Common myeloid progenitor, CD34-positive (primary cell): ENCODE measurements at regions not wholly inside any gene's neighbourhood (a gene's known extent, or its start where the extent isn't known, plus 50 kb on each side); places are given as distances from the start of the nearest gene placed in this dataset.

Experiments used
- CTCF ChIA-PET: fragments of 350-600 bp; sonication (Branson Sonifier 250); formaldehyde crosslinking; loops from one replicate; lab custom pipeline; 2021; ENCODE audit warnings: antibody characterized with exemption; lab: Charles Lee
- POLR2A ChIA-PET: fragments of 350-600 bp; sonication (Branson Sonifier 250); formaldehyde crosslinking; loops from one replicate; lab custom pipeline; 2021; ENCODE audit warnings: antibody characterized with exemption; lab: Charles Lee
- DNase-seq, 3 donors: peaks; one replicate each; pipeline versions ENCODE4 v3.0.0 to v3.0.0-alpha.2; 2013
- H3K27ac ChIP-seq, 2 experiments: 1 replicate in 1 of 2; 2 replicates in 1 of 2; pipeline ENCODE4 v1.7.0; 2013; ENCODE audit warnings: inconsistent platforms in 2 of 2, low read length in 2 of 2, mild to moderate bottlenecking in 2 of 2, low read depth in 1 of 2, moderate library complexity in 1 of 2; ENCODE audit not compliant: severe bottlenecking in 2 of 2, insufficient read depth in 1 of 2, poor library complexity in 1 of 2
- H3K27me3 ChIP-seq, 5 experiments: replicated peaks in 2 of 5; 1 replicate in 3 of 5; 2 replicates in 2 of 5; pipeline versions ENCODE4 v1.6.1 to v1.7.0; 2013; ENCODE audit warnings: low read length in 4 of 5, mild to moderate bottlenecking in 2 of 5, moderate library complexity in 2 of 5, inconsistent platforms in 1 of 5; ENCODE audit not compliant: insufficient read depth in 5 of 5, control insufficient read depth in 4 of 5
- H3K36me3 ChIP-seq, 4 experiments: 1 replicate in 2 of 4; 2 replicates in 2 of 4; pipeline versions ENCODE4 v1.6.1 to v1.7.0; 2013; ENCODE audit warnings: low read length in 3 of 4, control low read depth in 1 of 4, mild to moderate bottlenecking in 1 of 4; ENCODE audit not compliant: control insufficient read depth in 4 of 4, insufficient read depth in 4 of 4
- H3K4me1 ChIP-seq, 4 experiments: 1 replicate in 3 of 4; 2 replicates in 1 of 4; pipeline versions ENCODE4 v1.6.1 to v1.7.1; 2013; ENCODE audit warnings: low read length in 3 of 4, mild to moderate bottlenecking in 3 of 4, control low read depth in 1 of 4, inconsistent platforms in 1 of 4, moderate library complexity in 1 of 4; ENCODE audit not compliant: control insufficient read depth in 4 of 4, insufficient read depth in 4 of 4; ENCODE audit errors: control extremely low read depth in 1 of 4
- H3K4me3 ChIP-seq, 7 experiments: 1 replicate in 4 of 7; 2 replicates in 3 of 7; pipeline versions ENCODE4 v1.5.1 to v1.7.0; 2013; ENCODE audit warnings: mild to moderate bottlenecking in 7 of 7, low read length in 6 of 7, moderate library complexity in 6 of 7, inconsistent platforms in 2 of 7, low read depth in 2 of 7, control low read depth in 1 of 7; ENCODE audit not compliant: insufficient read depth in 4 of 7, control insufficient read depth in 1 of 7; ENCODE audit errors: extremely low read depth in 1 of 7
- H3K9me3 ChIP-seq, 5 experiments: 1 replicate in 4 of 5; 2 replicates in 1 of 5; pipeline versions ENCODE4 v1.6.1 to v1.7.1; 2013; ENCODE audit warnings: low read length in 4 of 5, mild to moderate bottlenecking in 2 of 5, inconsistent platforms in 1 of 5, low read depth in 1 of 5, moderate library complexity in 1 of 5; ENCODE audit not compliant: control insufficient read depth in 4 of 5, insufficient read depth in 2 of 5; ENCODE audit errors: control extremely low read depth in 1 of 5
- WGBS: methylation state at CpG from one replicate; pipeline ENCODE4 v1.1.5; 2013; ENCODE audit not compliant: insufficient coverage; 5-methylcytosine and 5-hydroxymethylcytosine counted together

GRCh38 chr14:53519137-53519536 lies 366.0 kb upstream of the DDHD1 start:
- Histone ChIP-seq H3K4me3 (no peak overlapping the region), H3K27ac (no peak overlapping the region), H3K27me3 (no peaks in the 10 kb centered on the region), H3K9me3 (no peaks in the 10 kb centered on the region), H3K4me1 (peaks cover 0 to 23% (median 13%) of the 10 kb centered on the region in 4 experiments), H3K36me3 (no peaks in the 10 kb centered on the region)
- no peak for DNase-seq
- WGBS, result no CpG with 5 or more reads among the region's 1 CpG
- ChIA-PET POLR2A (no interaction called here), CTCF (no interaction called here)

- WGBS, result no CpG with 5 or more reads among the region's 2 CpGs
- POLR2A ChIA-PET, result no interaction called here
- no peak overlapping the region for H3K27ac ChIP-seq
These were observed 364.3 kb upstream of the DDHD1 start for GRCh38 chr14:53517270-53517960.

GRCh38 chr14:53516261-53516774 lies 363.2 kb upstream of the DDHD1 start:
- ChIA-PET POLR2A (no interaction called here), CTCF (interaction anchor here (0.9 kb wide), 1 partner anchor 10 kb away, joined by 4 read pairs; no protein-coding TSS in a partner anchor)
- Histone ChIP-seq H3K27ac (no peak overlapping the region), H3K4me1 (peaks cover 0 to 23% (median 13%) of the 10 kb centered on the region in 4 experiments), H3K4me3 (no peak overlapping the region), H3K9me3 (no peaks in the 10 kb centered on the region), H3K36me3 (no peaks in the 10 kb centered on the region), H3K27me3 (no peaks in the 10 kb centered on the region)
- no peak for DNase-seq
- WGBS, result no CpG with 5 or more reads among the region's 2 CpGs

More at GRCh38 chr14:53517270-53517960, 364.3 kb upstream of the DDHD1 start:
- CTCF ChIA-PET, result interaction anchor here (1.0 kb wide), 1 partner anchor 22 kb away, joined by 3 read pairs; no protein-coding TSS in a partner anchor
- Histone ChIP-seq H3K4me3 (no peak overlapping the region), H3K9me3 (no peaks in the 10 kb centered on the region), H3K36me3 (no peaks in the 10 kb centered on the region), H3K4me1 (peaks cover 0 to 23% (median 13%) of the 10 kb centered on the region in 4 experiments), H3K27me3 (no peaks in the 10 kb centered on the region)
- DNase-seq, result peak in 1 of 3 donors; percentile 2

GRCh38 chr14:53515276-53515675 lies 362.2 kb upstream of the DDHD1 start:
- no peak overlapping the region for H3K27ac ChIP-seq
- H3K36me3 ChIP-seq, result no peaks in the 10 kb centered on the region
- ChIA-PET POLR2A (no interaction called here), CTCF (interaction anchor here (0.9 kb wide), 1 partner anchor 11 kb away, joined by 4 read pairs; no protein-coding TSS in a partner anchor)
- no peak overlapping the region for H3K4me3 ChIP-seq
- H3K4me1 ChIP-seq, result peaks cover 0 to 23% (median 13%) of the 10 kb centered on the region in 4 experiments
- DNase-seq, result peak in 2 of 3 donors; percentile 39 to 73
- no peaks in the 10 kb centered on the region for H3K27me3 ChIP-seq
- 35% methylated on average over 5 of the region's 5 CpGs for WGBS
- H3K9me3 ChIP-seq, result no peaks in the 10 kb centered on the region

- 93% methylated on average over 1 of the region's 3 CpGs for WGBS
- H3K4me1 ChIP-seq, result peaks cover 0 to 23% (median 13%) of the 10 kb centered on the region in 4 experiments
- DNase-seq, result no peak
- ChIA-PET POLR2A (no interaction called here), CTCF (interaction anchor here (0.6 kb wide), 1 partner anchor 1092 kb away, joined by 3 read pairs; no protein-coding TSS in a partner anchor)
- no peaks in the 10 kb centered on the region for H3K9me3 ChIP-seq
- H3K4me3 ChIP-seq, result no peak overlapping the region
- H3K27me3 ChIP-seq, result no peaks in the 10 kb centered on the region
- H3K36me3 ChIP-seq, result no peaks in the 10 kb centered on the region
- H3K27ac ChIP-seq, result no peak overlapping the region
These were observed 361.1 kb upstream of the DDHD1 start for GRCh38 chr14:53514197-53514596.

- ChIA-PET POLR2A (no interaction called here), CTCF (no interaction called here)
- DNase-seq, result no peak
- Histone ChIP-seq H3K36me3 (no peaks in the 10 kb centered on the region), H3K27ac (no peak overlapping the region), H3K4me1 (peaks cover 0 to 8% (median 4%) of the 10 kb centered on the region in 4 experiments), H3K9me3 (no peaks in the 10 kb centered on the region), H3K4me3 (no peak overlapping the region), H3K27me3 (no peaks in the 10 kb centered on the region)
These were observed 357.3 kb upstream of the DDHD1 start for GRCh38 chr14:53510281-53510912.
